Lung (tissue), 11 donors: ENCODE measurements at regions not wholly inside any gene's neighbourhood (a gene's known extent, or its start where the extent isn't known, plus 50 kb on each side); places are given as distances from the start of the nearest gene placed in this dataset.

Experiments
- ATAC-seq: fragments of 200-7000 bp; cut with Tn5 transposase; one replicate; pipeline ENCODE4 v1.9.1; 2020; ENCODE audit warnings: moderate number of reproducible peaks; ENCODE audit not compliant: insufficient read depth, low FRiP score
- DNase-seq, 3 donors: peaks; one replicate each; pipeline ENCODE4 v3.0.0-alpha.2; 2013 to 2017
- H3K27ac ChIP-seq, 2 donors: one replicate each; pipeline ENCODE4 v1.5.1; 2013; ENCODE audit warnings: mild to moderate bottlenecking in 2 of 2, moderate library complexity in 2 of 2, control low read depth in 1 of 2, inconsistent platforms in 1 of 2, low read depth in 1 of 2, low read length in 1 of 2
- H3K27me3 ChIP-seq, 3 donors: one replicate each; pipeline ENCODE4 v1.5.1; 2013; ENCODE audit warnings: low read length in 2 of 3; ENCODE audit not compliant: control insufficient read depth in 3 of 3, insufficient read depth in 3 of 3
- H3K36me3 ChIP-seq, 4 donors: one replicate each; pipeline ENCODE4 v1.5.1; 2013; ENCODE audit warnings: low read length in 4 of 4, mild to moderate bottlenecking in 1 of 4, moderate library complexity in 1 of 4; ENCODE audit not compliant: control insufficient read depth in 4 of 4, insufficient read depth in 4 of 4
- H3K4me1 ChIP-seq, 5 donors: one replicate each; pipeline ENCODE4 v1.5.1; 2013; ENCODE audit warnings: low read length in 5 of 5, mild to moderate bottlenecking in 2 of 5, moderate library complexity in 1 of 5; ENCODE audit not compliant: control insufficient read depth in 5 of 5, insufficient read depth in 5 of 5
- H3K4me3 ChIP-seq: one replicate; pipeline ENCODE4 v1.5.1; 2013; ENCODE audit warnings: mild to moderate bottlenecking, control low read depth, moderate library complexity
- H3K9ac ChIP-seq, 2 donors: one replicate each; pipeline ENCODE4 v1.5.1; 2013; ENCODE audit warnings: low read length in 2 of 2, control low read depth in 1 of 2; ENCODE audit not compliant: insufficient read depth in 1 of 2
- H3K9me3 ChIP-seq, 4 donors: one replicate each; pipeline ENCODE4 v1.5.1; 2013; ENCODE audit warnings: low read length in 3 of 4, mild to moderate bottlenecking in 1 of 4, moderate library complexity in 1 of 4; ENCODE audit not compliant: control insufficient read depth in 4 of 4, insufficient read depth in 3 of 4
- WGBS, 2 donors: extraction: QIAGEN DNeasy Blood & Tissue Kit; methylation state at CpG; one replicate each; pipeline ENCODE4 v1.1.7; 2013; 5-methylcytosine and 5-hydroxymethylcytosine counted together
- TF ChIP-seq, protein P1 (sequence below): IDR thresholded peaks from 2 replicates; pipeline ENCODE4 v1.5.1; 2012; ENCODE audit warnings: mild to moderate bottlenecking; ENCODE audit errors: control extremely low read depth, extremely low read depth
- donor health status: control.
- donor health status: control.
- donor health status: Bipolar disorder and iron deficiency.
- donor health status: healthy.
- donor health status: DM: yes; HTN: yes; CAD: no.

GRCh38 chr9:80678906-80679305 is 1010.4 kb downstream of the TLE1 start:
- H3K27me3 ChIP-seq, result no peaks in the 10 kb centered on the region
- TF ChIP-seq, protein P1, sequence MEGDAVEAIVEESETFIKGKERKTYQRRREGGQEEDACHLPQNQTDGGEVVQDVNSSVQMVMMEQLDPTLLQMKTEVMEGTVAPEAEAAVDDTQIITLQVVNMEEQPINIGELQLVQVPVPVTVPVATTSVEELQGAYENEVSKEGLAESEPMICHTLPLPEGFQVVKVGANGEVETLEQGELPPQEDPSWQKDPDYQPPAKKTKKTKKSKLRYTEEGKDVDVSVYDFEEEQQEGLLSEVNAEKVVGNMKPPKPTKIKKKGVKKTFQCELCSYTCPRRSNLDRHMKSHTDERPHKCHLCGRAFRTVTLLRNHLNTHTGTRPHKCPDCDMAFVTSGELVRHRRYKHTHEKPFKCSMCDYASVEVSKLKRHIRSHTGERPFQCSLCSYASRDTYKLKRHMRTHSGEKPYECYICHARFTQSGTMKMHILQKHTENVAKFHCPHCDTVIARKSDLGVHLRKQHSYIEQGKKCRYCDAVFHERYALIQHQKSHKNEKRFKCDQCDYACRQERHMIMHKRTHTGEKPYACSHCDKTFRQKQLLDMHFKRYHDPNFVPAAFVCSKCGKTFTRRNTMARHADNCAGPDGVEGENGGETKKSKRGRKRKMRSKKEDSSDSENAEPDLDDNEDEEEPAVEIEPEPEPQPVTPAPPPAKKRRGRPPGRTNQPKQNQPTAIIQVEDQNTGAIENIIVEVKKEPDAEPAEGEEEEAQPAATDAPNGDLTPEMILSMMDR, result no peak
- H3K36me3 ChIP-seq, result no peaks in the 10 kb centered on the region
- H3K4me3 ChIP-seq, result no peak overlapping the region
- H3K27ac ChIP-seq, result no peak overlapping the region
- WGBS, 2 donors, result 83 to 86% methylated on average over 2 of the region's 2 CpGs
- no peak for DNase-seq
- ATAC-seq, result no peak
- H3K9me3 ChIP-seq, result no peaks in the 10 kb centered on the region
- H3K9ac ChIP-seq, result no peak overlapping the region
- no peaks in the 10 kb centered on the region for H3K4me1 ChIP-seq

DNA sequence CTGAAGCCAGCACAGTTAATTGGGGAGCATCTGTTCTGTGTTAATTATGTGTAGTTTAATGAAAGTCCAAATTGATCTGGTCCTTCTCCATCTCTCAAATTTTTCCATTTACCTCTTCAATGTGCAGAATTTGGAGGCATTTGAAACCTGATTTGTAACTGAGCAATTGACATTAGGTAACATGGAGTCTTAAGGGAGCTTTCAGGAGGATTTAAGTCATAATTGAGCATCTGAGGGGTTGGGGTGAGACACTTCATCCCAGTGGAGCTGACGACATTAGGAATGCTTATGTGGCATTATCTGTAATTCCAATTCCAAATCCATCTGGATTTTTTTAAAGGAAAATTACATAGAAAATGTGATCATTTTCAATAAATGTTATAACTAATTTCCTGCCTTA is 1015.9 kb downstream of the TLE1 start:
- TF ChIP-seq, protein P1, result no peak
- Histone ChIP-seq H3K36me3 (no peaks in the 10 kb centered on the region), H3K27me3 (no peaks in the 10 kb centered on the region), H3K4me3 (no peak overlapping the region), H3K9ac (no peak overlapping the region), H3K9me3 (peaks cover 0 to 9% (median 3%) of the 10 kb centered on the region in 4 donors), H3K4me1 (no peaks in the 10 kb centered on the region), H3K27ac (no peak overlapping the region)
- WGBS, 2 donors, result 79 to 88% methylated on average over 1 of the region's 1 CpG
- no peak for DNase-seq
- ATAC-seq, result no peak

GRCh38 chr9:80665479-80665878 is 1023.9 kb downstream of the TLE1 start:
- Histone ChIP-seq H3K27ac (no peak overlapping the region), H3K9ac (no peak overlapping the region), H3K9me3 (peaks cover 0 to 17% (median 0%) of the 10 kb centered on the region in 4 donors), H3K36me3 (no peaks in the 10 kb centered on the region), H3K27me3 (no peaks in the 10 kb centered on the region), H3K4me3 (no peak overlapping the region), H3K4me1 (no peaks in the 10 kb centered on the region)
- DNase-seq, result no peak
- TF ChIP-seq, protein P1, result no peak
- ATAC-seq, result no peak
